Skeletal muscle cell (primary cell): ENCODE measurements at regions not wholly inside any gene's neighbourhood (a gene's known extent, or its start where the extent isn't known, plus 50 kb on each side); places are given as distances from the start of the nearest gene placed in this dataset.
"Not testable (repeated sequence)": the region's sequence is repeated elsewhere in the genome, so short reads cannot be mapped to it uniquely, and the experiment has no call there.

Experiments used
- DNase-seq: peaks from one replicate; pipeline ENCODE4 v3.0.0-alpha.2; 2010; ENCODE audit warnings: low read depth
- H3K4me3 ChIP-seq: 2 replicates; pipeline ENCODE4 v1.5.1; 2011; ENCODE audit warnings: low read depth, mild to moderate bottlenecking, control low read depth, low read length, moderate library complexity

DNA sequence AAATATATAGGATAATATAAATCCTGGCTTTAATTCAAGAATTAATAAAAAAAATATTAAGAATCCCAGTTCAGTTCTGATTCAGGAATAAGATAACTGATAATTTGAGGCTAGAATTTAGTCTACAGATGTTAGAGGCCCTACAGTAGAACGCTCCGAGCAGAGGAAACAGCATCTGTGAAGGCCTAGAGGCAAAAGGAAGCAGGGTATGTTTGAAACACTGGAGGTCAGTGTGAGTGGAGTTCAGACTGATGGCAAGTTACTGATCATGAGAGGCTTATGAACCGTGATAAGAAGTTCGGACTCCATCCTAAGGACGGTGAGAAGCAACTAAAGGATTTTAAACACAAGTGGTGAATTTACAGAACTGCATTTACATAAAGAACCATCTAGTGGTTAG, 79.3 kb upstream of the NOTCH2NLA start:
- not testable (repeated sequence) for H3K4me3 ChIP-seq

DNA sequence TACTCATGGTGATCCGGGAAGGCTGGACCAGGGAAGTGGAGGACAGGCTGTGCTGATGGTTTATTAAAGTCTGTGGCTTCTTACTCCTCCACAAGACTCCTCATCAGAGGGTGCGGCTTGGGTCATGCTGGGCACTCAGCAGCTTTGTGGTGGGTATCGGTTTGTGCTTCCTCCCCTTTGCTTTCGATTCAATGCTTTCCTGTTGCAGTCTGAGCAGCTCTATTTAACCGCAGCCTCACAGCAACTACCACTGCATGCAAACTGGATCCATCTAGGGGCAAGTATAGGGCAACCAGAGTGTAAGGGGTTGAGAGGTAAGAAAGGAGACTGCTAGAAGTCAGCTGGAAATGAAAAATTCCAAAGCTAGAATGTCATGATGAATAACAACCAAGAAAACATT, 78.8 kb upstream of the NOTCH2NLA start:
- DNase-seq, H3K4me3 ChIP-seq: not testable (repeated sequence)

More for the DNA sequence above, 79.3 kb upstream of the NOTCH2NLA start:
- not testable (repeated sequence) for DNase-seq

DNA sequence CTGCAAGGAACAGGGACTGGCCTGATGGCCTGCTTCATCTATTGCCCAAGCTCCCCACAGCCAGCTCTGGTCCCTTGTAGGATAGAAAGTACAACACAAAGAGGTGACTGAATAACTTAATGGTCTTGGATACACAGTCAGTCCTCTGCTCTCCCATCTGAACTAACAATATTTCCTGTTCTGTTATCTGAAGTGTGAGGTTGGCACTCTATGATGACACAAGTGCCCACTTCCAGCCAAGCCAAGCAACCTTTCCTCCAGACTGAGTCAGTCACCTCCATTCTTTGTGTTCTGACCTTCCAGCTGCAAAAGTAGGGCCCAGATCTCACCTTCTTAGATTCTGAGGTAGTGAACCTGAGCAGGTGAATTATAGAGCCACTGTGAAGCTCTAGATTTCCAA, 77.8 kb upstream of the NOTCH2NLA start:
- not testable (repeated sequence) for H3K4me3 ChIP-seq, DNase-seq

DNA sequence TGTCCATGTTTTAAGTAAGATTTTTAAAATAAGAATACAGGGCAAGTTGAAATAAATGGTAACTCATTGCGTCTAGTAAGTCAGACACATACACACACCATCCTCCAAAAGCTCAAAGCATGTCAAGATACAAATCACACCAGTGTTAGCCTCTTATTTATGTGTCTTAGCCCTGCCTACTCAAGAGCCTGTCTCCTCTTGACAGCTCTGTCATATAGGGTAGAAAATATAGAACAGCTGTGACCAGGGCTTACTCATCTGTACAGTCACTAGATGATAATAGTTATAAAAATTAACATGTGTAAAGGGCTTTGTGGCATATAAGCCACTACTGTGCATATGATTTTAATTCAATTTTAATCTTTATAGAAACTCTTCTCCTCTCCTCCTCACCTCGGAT, 76.6 kb upstream of the NOTCH2NLA start:
- DNase-seq, H3K4me3 ChIP-seq: not testable (repeated sequence)

DNA sequence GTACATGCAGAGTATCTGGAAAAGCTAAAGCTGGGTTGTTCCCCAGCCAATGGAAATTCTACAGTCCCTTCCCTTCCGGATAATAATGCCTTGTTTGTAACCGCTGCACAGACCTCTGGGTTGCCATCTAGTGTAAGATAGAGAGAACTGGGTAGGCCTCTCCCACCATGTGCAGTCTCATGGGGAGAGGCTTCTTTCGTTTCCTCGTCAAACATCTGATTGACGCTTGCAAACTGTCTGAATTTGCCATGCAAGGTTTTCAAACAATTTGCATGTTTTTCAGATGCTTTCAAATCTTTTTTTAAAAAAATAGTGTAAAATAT, 69.7 kb upstream of the NOTCH2NLA start:
- not testable (repeated sequence) for H3K4me3 ChIP-seq, DNase-seq

DNA sequence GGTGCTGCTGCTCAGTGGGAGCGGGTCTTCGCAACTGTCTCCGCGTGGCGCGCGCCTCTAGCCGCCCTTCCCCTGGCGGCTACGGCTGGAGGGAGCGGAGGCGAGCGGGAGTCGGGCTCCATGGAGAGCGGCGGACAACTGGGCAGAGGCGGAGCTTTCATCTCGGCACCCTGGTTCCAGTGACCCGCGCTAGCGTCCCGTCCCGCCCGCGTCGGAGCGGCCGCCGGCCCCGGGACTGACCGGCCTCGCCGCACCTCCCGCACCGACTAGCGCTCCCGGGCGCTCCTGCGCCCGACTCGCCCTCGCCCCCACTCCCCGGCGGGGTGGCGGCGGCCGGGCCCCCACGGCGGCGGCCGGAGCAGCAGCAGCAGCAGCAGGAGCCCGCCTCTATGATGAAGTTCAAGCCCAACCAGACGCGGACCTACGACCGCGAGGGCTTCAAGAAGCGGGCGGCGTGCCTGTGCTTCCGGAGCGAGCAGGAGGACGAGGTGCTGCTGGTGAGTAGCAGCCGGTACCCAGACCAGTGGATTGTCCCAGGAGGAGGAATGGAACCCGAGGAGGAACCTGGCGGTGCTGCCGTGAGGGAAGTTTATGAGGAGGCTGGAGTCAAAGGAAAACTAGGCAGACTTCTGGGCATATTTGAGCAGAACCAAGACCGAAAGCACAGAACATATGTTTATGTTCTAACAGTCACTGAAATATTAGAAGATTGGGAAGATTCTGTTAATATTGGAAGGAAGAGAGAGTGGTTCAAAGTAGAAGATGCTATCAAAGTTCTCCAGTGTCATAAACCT, 69.2 kb upstream of the NOTCH2NLA start:
- H3K4me3 ChIP-seq, DNase-seq: not testable (repeated sequence)

DNA sequence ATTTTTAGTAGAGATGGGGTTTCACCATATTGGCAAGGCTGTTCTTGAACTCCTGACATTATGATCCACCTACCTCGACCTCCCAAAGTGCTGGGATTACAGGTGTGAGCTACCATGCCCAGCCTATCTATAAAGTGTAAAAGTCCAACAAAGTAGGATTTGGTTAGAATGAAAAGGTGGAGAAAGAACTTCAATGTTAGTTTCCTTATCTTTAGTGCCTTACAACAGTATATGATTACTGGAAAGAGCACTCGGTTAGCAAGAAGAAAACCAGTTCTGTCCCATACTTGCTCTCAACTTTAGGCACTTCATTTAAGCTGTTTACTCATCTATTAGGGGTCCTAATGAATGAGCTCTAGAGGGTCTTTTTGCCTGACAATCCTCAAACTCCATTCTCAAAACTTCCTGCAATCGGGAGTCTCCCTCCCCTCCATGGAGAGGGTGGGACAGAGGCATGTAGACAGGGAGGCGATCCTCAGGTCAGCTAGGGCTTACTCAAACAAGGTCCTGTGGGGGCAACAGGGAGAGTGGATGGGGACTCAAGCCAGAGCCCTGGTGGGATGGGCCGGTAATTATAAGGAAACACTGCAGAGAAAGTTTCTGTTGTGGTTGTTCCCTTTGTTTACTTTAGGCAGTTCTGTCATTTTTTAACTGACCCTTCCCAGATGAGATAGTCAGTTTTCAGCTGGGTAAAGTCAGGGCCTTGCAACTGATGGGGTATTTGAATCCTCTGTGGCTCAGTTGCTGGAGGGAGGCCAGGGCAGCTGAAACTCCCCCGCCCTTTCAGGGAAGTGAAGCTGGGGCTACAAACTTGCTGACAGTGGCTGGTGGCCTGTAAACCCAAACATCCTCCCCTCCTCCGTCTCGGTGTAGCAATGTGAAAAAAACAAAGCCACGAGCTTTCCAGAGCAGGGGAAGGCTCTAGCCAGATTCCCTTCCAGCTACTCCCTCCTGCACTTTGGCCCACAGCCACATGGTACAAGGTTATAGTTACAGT, 64.4 kb upstream of the NOTCH2NLA start:
- not testable (repeated sequence) for H3K4me3 ChIP-seq, DNase-seq

DNA sequence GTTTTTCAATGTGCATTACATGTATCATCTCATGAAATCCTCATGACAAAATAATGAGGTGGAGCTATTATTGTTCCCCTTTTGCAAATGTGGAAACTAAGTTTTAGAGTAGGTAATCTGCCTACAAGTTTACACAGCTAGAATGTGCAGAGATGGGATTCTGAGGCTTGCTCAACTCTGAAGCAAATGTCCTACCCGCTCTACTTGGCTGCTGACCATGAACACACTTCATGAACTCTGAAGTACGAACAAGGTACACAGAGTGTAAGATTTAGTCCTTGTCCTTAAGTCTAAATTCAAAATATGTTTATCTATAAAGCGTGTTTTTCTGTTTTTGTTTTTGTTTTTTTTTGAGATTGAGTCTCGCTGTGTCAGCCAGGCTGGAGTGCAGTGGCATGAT, 63.6 kb upstream of the NOTCH2NLA start:
- DNase-seq, H3K4me3 ChIP-seq: not testable (repeated sequence)

DNA sequence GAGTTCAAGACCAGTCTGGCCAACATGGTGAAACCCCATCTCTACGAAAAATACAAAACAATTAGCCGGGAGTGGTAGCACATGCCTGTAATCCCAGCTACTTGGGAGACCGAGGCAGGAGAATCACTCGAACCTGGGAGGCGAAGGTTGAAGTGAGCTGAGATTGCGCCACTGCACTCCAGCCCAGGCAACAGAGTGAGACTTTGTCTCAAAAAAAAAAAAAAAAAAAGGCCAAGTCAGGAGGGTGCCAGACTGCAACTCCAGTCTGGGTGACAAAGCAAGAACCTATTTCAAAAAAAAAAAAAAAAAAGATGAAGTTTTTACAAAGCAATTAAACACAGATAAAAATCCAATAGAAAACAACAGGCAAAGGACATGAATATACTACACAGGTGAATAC, 59.1 kb upstream of the NOTCH2NLA start:
- H3K4me3 ChIP-seq, result not testable (repeated sequence)

DNA sequence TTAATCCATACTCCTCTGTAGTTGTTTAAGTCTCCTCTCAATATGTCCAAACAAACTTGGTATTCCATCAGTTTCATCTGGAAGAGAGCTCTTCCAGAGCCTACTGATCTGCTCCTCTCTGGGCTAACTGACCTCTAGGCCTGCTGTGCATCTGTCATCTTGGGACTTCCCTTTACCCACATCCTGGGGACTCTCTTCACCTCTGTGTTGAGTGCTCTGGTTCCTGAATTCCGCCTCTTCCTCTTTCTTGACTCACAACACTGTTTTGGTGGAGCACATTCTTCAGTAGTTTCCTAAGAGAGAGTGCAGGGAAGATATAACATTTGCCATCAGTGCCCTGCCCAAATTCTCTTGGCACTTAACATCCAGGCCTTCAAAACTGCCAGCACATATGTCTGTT, 55.9 kb upstream of the NOTCH2NLA start:
- DNase-seq, H3K4me3 ChIP-seq: not testable (repeated sequence)

More for the DNA sequence above, 59.1 kb upstream of the NOTCH2NLA start:
- DNase-seq, result not testable (repeated sequence)

DNA sequence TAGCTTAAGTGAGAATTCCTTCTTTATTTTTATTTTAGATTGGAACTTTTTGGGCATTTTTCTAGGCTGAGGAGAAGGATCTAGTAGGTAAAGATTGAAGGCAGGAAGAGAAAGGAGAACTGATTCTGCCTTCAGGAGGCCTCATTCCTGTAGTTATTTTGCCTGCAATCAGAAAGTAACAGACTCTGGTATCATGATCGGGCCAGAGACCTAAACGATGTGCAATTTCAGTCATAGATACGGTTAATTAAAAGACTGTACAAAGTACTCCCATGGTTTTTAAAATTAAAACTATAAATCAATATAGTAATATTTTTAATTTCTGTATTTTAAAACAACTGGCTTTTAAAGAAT, 54.7 kb upstream of the NOTCH2NLA start:
- DNase-seq, result not testable (repeated sequence)

DNA sequence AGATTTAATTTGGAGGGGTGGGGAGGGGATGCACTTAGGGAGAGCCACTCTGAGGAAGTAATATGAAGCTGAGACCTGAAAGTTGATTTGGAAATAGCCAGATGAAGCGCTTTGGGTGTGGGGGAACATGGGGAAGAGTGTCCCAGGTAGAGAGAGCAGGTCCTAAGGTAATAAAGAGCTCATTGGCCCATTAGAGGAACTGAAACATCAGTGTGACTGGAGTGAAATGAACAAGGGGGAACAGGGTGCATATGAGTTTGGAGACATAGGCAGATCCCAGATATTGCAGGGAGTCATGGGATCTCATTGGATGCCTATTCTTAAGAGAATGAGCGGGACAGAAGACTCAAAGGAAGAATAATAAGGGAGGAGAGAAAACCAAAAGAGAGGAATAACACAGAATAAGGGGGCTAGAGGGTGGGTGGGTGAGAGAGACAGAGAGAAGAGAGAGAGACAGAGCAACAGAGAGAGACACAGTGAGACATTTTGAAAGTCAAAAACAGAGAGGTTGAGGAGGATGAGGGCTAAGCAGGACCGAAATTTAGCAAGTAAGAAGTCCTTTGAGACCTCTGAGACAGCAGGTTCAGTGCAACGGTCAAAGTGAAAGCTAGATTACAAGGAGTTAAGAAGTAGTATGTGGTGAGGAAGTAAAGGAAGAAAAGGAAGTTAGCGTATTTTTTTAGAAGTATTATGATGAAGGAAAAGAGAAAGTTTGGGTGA, 54.1 kb upstream of the NOTCH2NLA start:
- not testable (repeated sequence) for H3K4me3 ChIP-seq, DNase-seq

More for the DNA sequence above, 54.7 kb upstream of the NOTCH2NLA start:
- not testable (repeated sequence) for H3K4me3 ChIP-seq

DNA sequence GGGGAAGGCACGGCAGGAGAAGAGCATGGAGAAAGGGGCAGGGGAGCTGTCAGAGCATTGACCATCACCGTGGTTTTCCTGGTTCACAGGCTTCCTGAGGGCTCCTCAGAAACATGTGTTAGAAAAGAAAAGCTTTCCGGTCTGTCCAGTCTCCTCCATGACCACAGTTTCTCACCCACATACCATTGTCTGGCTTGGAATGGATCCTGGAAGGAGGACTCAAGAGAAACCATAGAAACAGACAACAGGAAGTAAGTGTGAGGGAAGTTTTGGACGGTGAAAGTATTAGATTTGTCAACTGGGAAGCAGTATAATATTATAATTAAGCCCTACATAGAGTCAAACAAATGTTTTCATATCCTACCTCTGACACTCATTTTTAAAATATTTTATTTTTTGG, 52.7 kb upstream of the NOTCH2NLA start:
- not testable (repeated sequence) for DNase-seq, H3K4me3 ChIP-seq

DNA sequence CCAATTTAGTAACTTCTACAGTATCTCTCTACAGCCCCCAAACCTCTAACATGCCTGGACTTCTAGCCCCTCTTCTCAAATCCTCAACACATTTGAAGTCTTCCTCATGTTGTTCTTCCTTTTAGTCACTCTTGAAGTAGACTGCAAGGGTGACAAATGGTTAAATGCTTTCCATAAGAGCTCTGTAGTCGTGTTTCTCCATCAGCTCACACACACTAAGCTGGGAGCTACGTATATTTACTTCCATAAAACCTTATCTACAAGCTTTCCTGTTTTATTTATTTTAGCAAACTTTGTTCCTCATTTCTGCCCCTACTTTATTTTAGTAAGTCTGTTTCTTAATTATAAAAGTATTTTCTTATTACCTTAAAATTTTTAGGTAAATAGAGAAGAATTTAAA, 49.9 kb upstream of the NOTCH2NLA start:
- not testable (repeated sequence) for DNase-seq, H3K4me3 ChIP-seq
